Epidermal melanocyte (primary cell): ENCODE measurements at regions not wholly inside any gene's neighbourhood (a gene's known extent, or its start where the extent isn't known, plus 50 kb on each side); places are given as distances from the start of the nearest gene placed in this dataset.

Source experiments
- DNase-seq: peaks from one replicate; pipeline ENCODE4 v3.0.0; 2011; ENCODE audit warnings: low spot score; ENCODE audit not compliant: insufficient read length

GRCh38 chr14:76599559-76600287, 161.5 kb upstream of the VASH1 start:
- DNase-seq = no peak

GRCh38 chr14:76603713-76604112, 157.6 kb upstream of the VASH1 start:
- no peak for DNase-seq

GRCh38 chr14:76607510-76607909, 153.8 kb upstream of the VASH1 start:
- no peak for DNase-seq

GRCh38 chr14:76612654-76613053, 148.6 kb upstream of the VASH1 start:
- DNase-seq = no peak

- DNase-seq = no peak
These were observed 147.7 kb upstream of the VASH1 start for GRCh38 chr14:76613616-76614015.

- DNase-seq = no peak
These were observed 145.9 kb upstream of the VASH1 start for GRCh38 chr14:76615331-76615730.

- DNase-seq = no peak
These were observed 143.8 kb upstream of the VASH1 start for GRCh38 chr14:76617440-76617839.

- no peak for DNase-seq
These were observed 124.7 kb upstream of the VASH1 start for GRCh38 chr14:76636602-76637001.

GRCh38 chr14:76638841-76639240, 122.4 kb upstream of the VASH1 start:
- DNase-seq = no peak

- DNase-seq = no peak
These were observed 121.5 kb upstream of the VASH1 start for GRCh38 chr14:76639606-76640229.

GRCh38 chr14:76640923-76641395, 120.3 kb upstream of the VASH1 start:
- no peak for DNase-seq

GRCh38 chr14:76641541-76641940, 119.7 kb upstream of the VASH1 start:
- no peak for DNase-seq

GRCh38 chr14:76643887-76644286, 117.4 kb upstream of the VASH1 start:
- DNase-seq = no peak

GRCh38 chr14:76644855-76645518, 116.3 kb upstream of the VASH1 start:
- DNase-seq = no peak

GRCh38 chr14:76647697-76648298, 113.5 kb upstream of the VASH1 start:
- peak; percentile 47 for DNase-seq

GRCh38 chr14:76651410-76652055, 109.7 kb upstream of the VASH1 start:
- no peak for DNase-seq

GRCh38 chr14:76653875-76654572, 107.2 kb upstream of the VASH1 start:
- DNase-seq = no peak

GRCh38 chr14:76654573-76655108, 106.6 kb upstream of the VASH1 start:
- DNase-seq = no peak

- no peak for DNase-seq
These were observed 105.9 kb upstream of the VASH1 start for GRCh38 chr14:76655331-76655730.

- no peak for DNase-seq
These were observed 104.7 kb upstream of the VASH1 start for GRCh38 chr14:76656592-76656991.

- DNase-seq = no peak
These were observed 103.9 kb upstream of the VASH1 start for GRCh38 chr14:76657404-76657803.
